GM18861 (cell line): ENCODE measurements at regions not wholly inside any gene's neighbourhood (a gene's known extent, or its start where the extent isn't known, plus 50 kb on each side); places are given as distances from the start of the nearest gene placed in this dataset.

Experiments used
- ATAC-seq: cut with Tn5 transposase; IDR thresholded peaks from one replicate; pipeline ENCODE4 v1.9.1; 2021; ENCODE audit not compliant: unreplicated experiment

DNA sequence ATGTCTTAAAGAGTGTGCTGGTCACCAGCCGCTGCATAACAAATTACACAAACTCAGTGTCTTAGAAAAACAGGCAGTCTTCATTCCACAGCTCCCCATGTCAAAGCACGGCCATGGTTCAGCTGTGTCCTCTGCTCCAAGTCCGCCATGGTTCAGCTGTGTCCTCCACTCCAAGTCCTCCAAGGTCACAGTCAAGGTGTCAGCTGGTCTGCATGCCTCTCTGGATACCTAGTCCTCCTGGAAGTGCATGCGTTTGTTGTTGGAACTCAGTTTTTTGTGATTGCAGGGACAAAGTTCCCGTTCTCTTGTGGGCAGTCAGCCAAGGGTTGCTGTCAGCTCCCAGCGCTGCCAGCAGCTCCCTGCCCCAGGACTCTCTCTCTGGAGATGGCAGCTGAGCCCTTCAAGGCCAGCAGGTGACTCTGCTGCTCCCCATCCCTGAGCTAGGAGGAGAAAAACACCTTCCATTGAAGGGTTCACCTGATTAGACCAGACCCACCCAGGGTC, 304.0 kb upstream of the MYT1L start:
- no peak for ATAC-seq

DNA sequence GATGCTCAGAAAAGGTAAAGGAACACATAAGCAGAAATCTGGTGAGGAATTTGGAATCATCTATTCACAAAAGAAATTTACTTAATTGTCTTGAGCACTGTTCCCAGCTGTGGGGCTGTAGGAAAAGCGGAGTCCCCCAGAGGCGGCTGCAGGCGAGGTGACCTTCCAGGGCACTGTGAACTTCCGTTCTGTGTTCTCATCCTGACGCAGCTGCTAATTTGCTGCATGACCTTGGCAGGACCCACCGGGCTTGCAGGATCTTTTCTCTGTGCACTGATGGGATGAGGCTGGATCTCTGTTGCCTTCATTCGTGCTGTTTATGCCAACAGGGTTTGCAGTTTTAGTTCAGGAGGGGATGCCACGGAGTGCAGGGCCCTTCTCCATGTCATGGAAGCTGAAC, 301.9 kb upstream of the MYT1L start:
- no peak for ATAC-seq

DNA sequence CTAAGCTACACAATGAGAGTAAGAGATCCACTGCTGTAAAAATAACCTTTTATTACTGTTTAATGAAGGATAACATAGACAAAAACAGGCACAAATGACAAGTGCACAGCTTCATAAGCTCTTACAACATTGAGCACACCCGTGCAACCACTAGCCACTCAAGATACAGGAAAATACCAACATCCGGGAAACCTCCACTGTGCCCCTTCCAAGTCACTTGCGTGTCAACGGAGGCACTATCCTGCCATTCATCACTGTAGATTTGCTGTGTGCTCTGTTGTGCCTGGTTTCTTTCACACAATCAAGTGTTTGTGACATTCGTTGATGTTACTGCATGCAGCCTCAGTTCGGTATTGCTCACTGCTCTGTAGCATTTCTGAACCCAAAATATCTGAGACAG, 292.9 kb upstream of the MYT1L start:
- no peak for ATAC-seq

DNA sequence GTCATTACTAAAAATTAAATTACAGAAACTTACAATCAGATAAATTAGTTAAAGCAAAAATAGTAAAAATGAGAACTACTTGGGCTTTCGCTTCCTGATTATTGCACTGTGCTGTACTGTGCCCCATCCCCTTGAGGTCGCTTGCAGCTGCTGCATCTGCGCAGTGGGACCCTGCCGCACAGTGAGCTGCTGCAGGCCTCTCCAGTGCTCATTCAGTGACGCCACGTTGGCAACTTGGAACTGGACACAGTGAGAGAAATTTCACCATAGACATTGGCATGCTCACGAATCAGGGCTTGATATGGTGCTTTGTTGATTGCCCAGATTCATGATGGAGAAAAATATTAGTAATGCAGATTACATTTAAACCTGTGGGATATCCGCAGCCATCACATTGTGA, 290.8 kb upstream of the MYT1L start:
- no peak for ATAC-seq

DNA sequence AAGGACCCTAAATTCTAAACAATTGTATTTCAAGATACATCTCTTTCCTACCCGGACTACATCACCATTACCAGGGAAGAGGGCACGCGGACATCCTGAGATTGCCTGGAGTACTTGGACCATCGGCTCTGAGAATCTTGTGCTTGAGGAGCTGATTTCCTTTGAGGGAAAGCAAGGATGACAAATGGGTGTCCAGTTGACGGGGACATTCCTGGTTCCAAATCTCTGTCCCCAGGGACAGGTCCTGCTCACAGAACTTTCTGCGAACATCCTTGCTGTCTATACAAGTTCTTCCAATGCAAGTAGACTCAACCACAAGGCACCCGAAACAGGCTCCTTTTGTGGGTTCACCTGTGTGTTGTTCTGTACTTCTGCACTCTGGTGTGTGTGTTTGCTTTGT, 289.5 kb upstream of the MYT1L start:
- ATAC-seq: no peak

DNA sequence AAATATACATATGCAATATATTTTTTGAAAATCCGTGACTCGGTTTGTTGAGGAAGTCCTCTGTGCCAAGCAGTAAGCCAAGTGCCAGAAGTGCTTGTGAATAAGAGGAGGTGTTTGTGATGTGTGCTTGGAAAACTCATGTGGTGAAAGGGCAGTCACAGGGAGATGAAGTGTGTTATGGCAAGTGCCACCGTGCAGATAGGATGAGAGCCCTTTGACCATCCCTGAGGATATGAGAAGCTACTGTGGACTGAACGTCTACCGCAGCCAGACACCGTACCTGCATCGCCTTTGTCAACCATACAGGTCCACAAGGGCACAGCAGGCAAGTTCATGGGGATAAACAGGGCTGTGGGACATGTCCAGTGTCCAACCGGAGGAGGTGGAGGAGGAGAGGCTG, 288.9 kb upstream of the MYT1L start:
- no peak for ATAC-seq

DNA sequence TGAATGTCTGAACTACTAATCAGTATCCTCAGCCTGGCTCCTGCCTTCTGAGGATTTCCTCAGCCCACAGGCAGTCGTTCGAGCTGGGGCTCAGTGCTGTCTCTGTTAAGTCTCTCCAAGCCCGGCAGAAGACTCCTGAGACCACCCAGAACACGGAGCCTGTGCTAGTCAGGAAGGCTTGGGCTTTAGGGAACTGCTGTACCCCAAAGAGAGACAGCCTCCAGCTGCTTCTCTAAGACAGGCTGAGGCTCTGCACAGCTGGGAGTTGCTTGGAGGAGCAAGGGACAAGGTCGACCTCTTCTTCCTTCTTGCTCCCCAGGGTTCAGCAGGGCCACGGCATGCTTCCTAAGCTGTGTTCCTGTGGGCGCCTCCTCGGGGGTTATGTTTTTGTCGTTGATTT, 283.4 kb upstream of the MYT1L start:
- no peak for ATAC-seq

DNA sequence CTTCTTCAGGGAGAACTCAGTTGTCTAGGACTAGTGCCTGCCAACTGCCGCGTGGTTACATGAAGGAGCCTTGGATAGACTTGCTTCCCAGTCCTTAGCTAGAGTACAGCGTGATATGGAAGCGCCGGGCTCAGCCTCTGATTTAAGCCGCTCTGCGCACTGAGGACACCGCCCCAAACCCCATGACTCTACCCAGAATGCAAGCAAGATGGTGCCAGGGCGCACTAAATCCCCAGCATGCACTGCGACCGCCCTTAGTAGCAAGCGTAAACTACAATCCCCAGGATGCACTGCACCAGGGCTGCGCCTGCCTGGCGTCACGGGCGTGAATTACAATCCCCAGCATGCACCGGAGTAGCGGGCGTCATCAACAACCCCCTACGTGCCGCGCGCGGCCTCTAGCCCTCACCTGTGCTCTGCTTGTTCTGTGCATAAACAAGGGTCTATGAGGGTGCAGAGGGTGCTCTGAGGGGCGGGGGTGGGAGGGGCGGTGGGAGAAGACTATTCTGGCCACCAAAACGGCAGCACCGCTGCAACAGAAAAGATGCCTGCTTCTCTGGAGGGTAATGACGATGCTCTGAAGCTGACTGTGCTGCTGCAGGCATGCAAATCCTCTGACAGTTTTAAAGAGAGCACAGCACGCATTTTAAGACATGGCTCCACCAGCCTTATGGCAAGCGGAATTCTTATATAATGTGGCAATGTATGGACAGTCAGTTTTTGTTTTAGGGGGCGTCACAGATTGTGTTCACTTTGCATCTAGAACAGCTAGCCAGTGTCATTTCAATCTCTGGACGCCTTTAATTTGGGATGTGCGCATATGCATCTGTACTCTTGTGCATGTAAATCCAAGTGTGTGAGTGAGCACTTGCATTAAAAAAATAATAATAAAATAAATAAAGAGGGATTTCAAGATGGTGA, 282.5 kb upstream of the MYT1L start:
- ATAC-seq: peak; percentile 90

DNA sequence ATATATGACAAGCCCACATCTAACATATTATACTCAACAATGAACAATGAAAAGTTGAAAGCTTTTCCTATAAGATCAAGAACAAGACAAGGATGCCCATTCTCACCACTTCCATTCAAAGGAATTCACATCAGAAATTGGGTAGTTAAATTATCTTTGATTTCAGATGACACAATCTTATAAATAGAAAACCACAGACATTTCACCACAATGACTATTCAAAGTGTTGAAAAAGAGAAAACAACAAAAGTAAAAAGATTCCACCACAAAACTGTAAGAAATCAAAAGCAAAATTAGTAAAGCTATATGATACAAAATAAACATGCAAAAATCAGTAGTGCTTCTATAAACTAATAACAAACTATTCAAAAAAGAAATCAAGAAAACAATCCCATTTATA, 279.7 kb upstream of the MYT1L start:
- ATAC-seq: no peak

DNA sequence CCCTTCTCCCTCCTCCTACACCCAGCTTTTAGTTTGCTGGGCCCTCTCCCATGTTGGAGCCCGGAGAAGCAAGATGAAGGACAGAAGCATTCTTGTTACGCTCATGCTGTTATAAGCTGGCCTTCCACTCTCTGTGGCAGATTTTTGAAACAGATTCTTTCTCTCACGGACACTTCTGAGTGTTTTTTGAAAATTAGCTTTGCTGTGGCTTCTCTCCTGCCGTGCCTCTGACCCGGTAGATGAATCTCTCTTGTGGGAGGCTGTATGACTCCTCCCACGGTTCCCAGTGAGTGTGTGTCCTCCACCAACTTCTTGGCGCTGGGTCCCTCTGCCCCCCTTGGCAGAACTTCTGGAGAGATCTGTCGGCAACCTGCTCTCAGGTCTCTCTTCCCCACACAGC, 269.3 kb upstream of the MYT1L start:
- no peak for ATAC-seq

DNA sequence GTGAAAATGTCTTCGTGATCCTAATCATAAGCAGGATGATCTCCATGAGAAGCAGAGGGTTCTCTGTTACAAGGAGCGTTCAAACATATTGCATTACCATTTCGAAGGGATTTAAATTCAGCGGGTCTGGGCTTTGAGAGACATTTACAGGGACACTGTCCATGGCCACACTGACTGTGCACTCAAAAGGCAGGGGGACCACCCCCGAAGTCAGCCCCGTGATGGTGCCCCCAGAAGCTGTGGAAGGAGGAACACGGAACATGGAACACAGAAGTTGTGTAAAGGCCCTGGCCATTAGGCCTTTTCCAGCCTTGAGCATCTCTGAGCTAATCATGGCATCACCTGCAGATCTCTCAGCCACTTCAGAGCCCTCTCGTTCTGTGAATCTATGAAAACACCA, 268.4 kb upstream of the MYT1L start:
- ATAC-seq: no peak

DNA sequence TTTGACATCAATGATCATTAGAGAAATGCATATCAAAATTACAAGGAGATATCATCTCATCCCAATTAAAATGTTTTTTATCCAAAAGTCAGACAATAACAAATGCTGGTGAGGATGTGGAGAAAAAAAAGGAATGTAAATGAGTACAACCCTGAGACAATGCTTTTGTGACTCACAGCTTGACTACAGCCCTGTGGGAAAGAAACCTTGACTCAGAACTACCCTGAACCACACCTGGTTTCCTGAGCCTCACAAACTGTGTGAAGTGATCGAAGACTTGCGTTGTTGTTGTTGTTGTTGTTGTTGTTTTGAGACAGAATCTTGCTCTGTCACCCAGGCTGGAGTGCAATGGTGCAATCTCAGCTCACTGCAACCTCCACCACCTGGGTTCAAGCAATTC, 266.6 kb upstream of the MYT1L start:
- no peak for ATAC-seq

DNA sequence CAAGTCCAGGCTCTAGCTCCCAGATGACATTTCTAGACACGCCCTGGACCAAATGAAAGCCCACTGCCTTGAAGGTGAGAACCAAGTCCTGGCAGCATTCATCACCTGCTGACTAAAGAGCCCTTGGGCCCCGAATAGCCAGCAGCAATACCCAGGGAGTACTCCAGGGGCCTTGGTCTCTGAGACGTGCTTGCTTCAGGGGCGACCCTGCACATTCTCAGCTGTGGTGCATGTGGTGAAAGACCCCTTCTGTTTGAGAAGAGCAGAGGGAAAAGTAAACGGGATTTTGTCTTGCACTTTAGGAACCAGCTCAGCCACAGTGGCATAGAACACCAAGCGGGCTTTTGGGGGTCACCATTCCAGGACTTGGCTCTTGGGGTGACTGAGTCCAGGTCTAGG, 260.5 kb upstream of the MYT1L start:
- no peak for ATAC-seq

DNA sequence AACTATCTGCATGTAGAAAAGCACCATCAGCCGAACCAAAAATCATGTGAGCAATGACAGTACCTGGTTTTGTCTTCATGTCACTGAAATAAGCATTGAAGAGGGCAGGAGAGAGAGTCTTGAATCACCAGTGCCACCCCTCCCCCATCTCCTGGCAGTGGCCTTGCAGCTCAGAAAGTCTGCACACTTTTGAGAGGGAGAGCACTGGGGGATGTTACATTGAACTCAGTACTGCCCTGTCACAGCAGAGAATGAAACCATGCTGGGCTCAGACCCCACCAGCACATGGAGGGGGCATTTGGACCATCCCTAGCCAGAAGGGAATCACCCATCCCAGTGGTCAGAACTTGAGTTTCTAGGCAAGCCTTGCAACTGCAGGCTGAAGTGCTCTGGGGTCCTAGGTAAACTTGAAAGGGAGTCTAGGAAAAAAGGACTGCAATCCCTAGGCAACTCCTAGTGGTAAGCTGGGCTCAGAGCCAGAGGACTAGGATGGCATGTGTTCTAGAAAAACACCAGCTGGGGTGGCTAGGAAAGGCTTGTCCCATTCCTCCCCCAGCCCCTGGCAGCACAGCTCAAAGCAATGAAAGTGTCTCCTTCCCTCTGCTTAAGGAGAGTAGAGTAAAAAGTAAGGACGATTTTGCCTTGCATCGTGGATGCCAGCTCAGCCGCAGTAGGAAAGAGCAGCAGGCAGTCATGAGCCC, 259.9 kb upstream of the MYT1L start:
- no peak for ATAC-seq

DNA sequence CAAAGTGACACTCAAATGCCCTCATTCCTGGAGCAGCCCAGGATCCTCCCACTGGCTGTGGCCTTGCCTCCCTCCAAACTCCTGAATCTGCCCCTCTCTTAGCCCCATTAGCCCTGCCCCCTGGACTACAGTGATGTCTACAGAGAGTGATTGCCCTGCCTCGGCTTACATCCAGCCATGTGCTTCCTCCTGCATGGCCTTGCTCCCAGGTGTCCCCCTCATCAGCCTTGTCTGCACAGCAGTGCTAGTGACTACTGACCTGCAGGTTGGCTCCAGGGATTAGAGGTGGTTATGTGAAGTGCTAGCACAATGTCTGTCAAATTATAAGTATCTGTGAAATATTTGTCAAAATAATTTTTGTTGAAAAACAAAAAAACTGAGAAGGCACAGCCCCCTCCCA, 259.1 kb upstream of the MYT1L start:
- ATAC-seq: no peak

DNA sequence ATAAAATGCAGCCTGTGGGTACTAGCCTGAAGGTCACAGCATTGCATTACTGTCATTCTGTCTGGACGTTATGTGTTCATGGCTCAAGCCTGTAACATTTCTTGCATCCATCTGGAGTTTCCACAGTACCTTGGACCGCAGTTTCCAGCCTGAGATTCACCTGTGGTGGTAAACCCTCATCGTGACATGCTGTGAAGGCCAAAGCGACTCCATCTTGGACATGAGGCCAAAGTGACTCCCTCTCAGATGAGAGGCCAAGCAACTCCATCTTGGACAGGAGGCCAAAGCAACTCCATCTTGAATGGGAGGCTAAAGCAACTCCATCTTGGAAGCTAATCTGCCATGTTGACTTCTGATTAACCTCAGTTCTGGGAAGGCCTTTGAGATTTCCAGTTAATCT, 257.7 kb upstream of the MYT1L start:
- no peak for ATAC-seq

DNA sequence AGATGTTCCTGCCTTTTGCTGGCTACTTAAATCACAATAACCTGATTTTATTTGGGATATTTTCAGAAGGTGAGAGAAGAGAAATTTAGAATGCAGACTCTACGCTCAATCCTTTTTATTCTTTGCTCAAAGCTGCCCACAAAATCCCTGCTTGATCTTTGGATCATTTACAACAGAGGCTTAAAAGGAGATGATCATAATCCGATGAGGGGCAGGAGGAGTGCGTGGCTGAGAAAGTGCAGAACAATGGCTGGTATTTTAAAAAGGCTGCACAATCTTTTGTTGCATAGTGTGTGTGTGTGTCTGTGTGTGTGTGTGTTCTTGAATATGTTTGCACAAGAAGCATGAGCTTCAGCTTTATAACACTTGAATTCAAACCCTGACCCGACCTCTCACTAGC, 256.3 kb upstream of the MYT1L start:
- no peak for ATAC-seq

DNA sequence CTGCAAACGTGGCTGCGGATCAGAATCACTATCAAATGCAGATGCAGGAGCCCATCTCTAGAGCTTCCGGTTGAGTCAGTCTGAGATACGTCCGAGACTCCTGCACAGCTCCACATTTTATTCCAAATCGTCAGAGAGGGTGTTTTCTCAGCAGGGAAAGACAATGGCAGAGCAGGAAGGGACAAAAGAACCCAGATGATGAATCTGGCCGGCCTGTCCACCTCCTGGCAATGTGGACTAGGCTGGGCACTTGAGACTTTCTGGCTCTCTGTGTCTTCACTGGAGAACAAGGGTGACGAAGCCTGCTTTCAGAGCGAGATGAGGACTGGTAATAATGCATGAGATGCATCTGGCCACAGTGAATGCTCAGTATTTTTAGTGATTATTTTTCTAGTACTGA, 255.9 kb upstream of the MYT1L start:
- no peak for ATAC-seq

DNA sequence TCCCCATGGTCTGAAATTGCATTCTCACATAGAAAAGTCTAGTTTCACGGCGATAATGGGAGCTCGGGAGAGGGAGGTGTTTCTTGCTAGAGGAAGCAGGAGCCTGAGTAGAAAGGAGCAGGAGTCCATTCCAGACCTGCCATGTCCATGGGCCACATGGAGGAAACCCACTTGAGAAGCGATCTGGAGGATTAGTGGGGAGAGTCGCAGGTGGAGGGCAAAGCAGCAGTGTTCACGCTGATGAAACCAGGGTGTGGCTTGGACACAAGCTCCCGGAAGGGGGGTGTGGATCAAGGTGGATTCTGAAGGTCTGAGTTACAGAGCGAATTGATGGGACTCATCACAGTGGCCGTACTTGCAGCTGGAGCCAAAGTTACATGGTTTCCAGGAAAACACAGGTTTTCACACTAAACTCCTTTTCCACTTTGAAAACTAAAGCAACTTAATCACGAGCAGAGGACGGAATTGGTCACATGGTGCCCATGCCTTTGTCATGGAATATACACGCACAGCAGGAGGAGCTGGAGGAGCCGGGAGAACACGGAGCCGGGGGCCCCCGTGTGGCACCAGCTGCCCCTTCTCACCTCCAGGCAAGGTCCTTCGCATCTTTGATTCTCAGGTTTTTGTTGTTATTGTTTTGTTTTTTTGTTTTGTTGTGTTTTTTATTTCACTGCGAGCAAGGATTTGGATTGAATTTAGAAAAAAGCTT, 255.1 kb upstream of the MYT1L start:
- no peak for ATAC-seq

DNA sequence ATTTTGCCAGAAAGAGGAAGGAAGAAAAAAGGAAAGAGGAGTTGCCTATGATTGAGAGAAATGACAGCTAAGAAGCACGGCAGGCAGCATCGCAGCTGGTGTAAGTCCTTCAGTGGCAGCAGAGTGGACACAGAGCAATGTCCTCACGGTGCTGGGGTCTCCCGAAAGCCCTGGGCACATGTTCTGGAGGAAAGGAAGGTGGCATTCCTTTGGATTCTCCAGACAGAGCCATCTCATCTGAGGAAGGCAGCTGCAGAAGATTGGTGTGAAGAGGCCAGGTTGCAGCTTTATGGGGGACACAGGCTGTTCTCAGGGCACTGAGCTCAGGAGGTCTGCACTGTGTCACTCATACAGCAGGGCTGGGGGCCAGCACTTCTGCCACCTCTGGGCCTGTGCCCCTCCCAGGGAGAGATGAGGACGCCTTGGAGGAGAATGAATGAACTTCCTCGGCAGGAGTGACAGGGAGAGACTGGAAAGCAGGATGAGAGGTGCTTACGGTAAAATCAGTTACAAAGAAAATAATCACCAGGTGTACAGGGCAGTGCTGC, 252.0 kb upstream of the MYT1L start:
- no peak for ATAC-seq

DNA sequence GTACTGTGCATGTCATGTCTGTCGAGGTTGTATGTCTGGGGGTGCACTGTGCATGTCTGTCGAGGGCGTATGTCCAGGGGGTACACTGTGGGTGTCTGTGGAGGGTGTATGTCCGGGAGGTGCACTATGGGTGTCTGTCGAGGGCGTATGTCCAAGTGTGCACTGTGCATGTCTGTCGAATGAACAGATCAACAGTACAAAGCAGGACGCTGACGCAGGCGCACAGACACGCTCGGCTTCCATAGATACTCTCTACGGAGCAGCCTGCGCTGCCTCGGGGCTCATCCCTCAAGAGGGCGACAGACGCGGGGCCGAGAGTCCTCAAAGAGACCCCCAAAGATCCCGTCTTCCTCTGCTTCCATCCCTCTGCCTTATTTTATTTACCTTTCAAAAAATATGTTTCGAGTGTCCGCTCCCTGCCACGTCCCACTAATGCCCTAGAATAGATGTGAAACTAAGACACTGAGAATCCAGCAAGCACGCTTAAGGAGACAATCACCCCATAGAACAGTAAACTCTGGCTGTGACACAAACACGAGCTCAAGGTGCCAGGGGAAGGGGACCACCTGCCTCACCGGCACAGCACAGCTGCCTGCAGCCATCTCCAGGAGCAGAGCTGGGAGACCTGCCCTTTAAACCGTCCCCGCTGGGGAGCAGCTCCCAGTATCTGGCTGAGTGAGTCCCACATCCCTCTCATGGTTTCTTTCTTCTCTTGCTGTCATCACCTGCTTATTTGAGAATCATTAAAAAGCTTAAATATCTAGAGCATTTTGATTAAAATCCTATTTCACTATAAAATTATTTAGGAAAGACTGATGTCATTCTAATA, 250.5 kb upstream of the MYT1L start:
- no peak for ATAC-seq
